CD4-positive, alpha-beta memory T cell (primary cell): ENCODE measurements at regions not wholly inside any gene's neighbourhood (a gene's known extent, or its start where the extent isn't known, plus 50 kb on each side); places are given as distances from the start of the nearest gene placed in this dataset.
"Not testable (repeated sequence)": the region's sequence is repeated elsewhere in the genome, so short reads cannot be mapped to it uniquely, and the experiment has no call there.

Experiments
- CTCF ChIA-PET: fragments of 350-600 bp; sonication (Branson Sonifier 250); formaldehyde crosslinking; loops from one replicate; lab custom pipeline; 2021; ENCODE audit warnings: inconsistent platforms; ENCODE audit not compliant: partially characterized antibody; lab: Charles Lee
- POLR2A ChIA-PET: fragments of 350-600 bp; sonication (Branson Sonifier 250); formaldehyde crosslinking; loops from one replicate; lab custom pipeline; 2021; ENCODE audit not compliant: partially characterized antibody; lab: Charles Lee
- DNase-seq, 5 donors: peaks; one replicate each; pipeline versions ENCODE4 v3.0.0 to v3.0.0-alpha.2; 2020 to 2022; ENCODE audit warnings: mixed read lengths in 1 of 5
- H3K27ac ChIP-seq: one replicate; pipeline ENCODE4 v1.7.0; 2013; ENCODE audit warnings: low read depth, low read length
- H3K27me3 ChIP-seq: 2 replicates; pipeline ENCODE4 v1.7.0; 2013; ENCODE audit warnings: mild to moderate bottlenecking, low read length, moderate library complexity; ENCODE audit not compliant: insufficient read depth
- H3K36me3 ChIP-seq: 2 replicates; pipeline ENCODE4 v1.7.0; 2013; ENCODE audit warnings: mild to moderate bottlenecking, low read length, moderate library complexity; ENCODE audit not compliant: insufficient read depth
- H3K4me1 ChIP-seq: 2 replicates; pipeline ENCODE4 v1.7.0; 2013; ENCODE audit warnings: mild to moderate bottlenecking, low read length, moderate library complexity; ENCODE audit not compliant: insufficient read depth
- H3K4me3 ChIP-seq, 2 donors: one replicate each; pipeline ENCODE4 v1.7.0; 2013; ENCODE audit warnings: low read length in 2 of 2, mild to moderate bottlenecking in 1 of 2
- H3K9me3 ChIP-seq, 2 donors: one replicate each; pipeline ENCODE4 v1.7.0; 2013; ENCODE audit warnings: low read length in 2 of 2, control low read depth in 1 of 2; ENCODE audit not compliant: control insufficient read depth in 1 of 2
- H3K27ac Mint-ChIP-seq, 7 donors: one replicate each; pipeline ENCODE4 v1.8.0; 2020 to 2021; ENCODE audit warnings: mixed read lengths in 7 of 7, mild to moderate bottlenecking in 6 of 7, inconsistent platforms in 3 of 7, moderate library complexity in 3 of 7
- H3K27me3 Mint-ChIP-seq, 2 donors: one replicate each; pipeline ENCODE4 v1.8.0; 2020 to 2021; ENCODE audit warnings: mixed read lengths in 2 of 2
- H3K36me3 Mint-ChIP-seq, 2 donors: one replicate each; pipeline ENCODE4 v1.8.0; 2020 to 2021; ENCODE audit warnings: mixed read lengths in 2 of 2, inconsistent platforms in 1 of 2, mild to moderate bottlenecking in 1 of 2
- H3K4me1 Mint-ChIP-seq, 4 donors: one replicate each; pipeline ENCODE4 v1.8.0; 2020 to 2021; ENCODE audit warnings: mixed read lengths in 4 of 4, mild to moderate bottlenecking in 1 of 4
- H3K4me3 Mint-ChIP-seq, 8 donors: one replicate each; pipeline ENCODE4 v1.8.0; 2020 to 2021; ENCODE audit warnings: mixed read lengths in 8 of 8, mild to moderate bottlenecking in 7 of 8, moderate library complexity in 6 of 8, inconsistent platforms in 3 of 8
- H3K9me3 Mint-ChIP-seq, 8 donors: one replicate each; pipeline ENCODE4 v1.8.0; 2020 to 2021; ENCODE audit warnings: mixed read lengths in 8 of 8, mild to moderate bottlenecking in 5 of 8, inconsistent platforms in 3 of 8, moderate library complexity in 1 of 8
- intact Hi-C: fragments of 100-400 bp; cut with micrococcal nuclease; formaldehyde crosslinking; loops from one replicate; pipeline ENCODE4 v1.15.1; 2023

DNA sequence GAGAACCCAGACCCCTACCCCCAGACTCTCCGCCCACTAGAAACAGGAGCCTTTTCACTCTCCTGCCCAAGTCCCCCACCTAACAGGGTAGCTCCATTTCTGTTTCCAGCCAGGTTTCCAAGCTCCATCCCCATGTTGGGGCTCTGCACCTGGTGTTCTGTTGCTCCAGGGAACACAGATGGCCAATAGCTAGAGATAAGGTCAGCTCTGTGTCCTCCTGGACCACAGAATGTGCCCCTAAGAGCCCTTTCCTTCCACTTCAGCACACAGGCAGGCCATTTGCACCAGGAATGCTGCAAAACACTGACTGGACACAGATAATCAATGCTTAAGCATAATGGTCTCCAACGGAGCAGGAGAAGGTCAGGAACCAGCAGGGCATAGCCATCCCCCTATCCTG is 159.4 kb downstream of the QRSL1 start:
- Mint-ChIP-seq H3K9me3 (no peaks in the 10 kb centered on the region), H3K4me3 (no peak overlapping the region), H3K4me1 (no peaks in the 10 kb centered on the region), H3K27me3 (peaks cover 4 to 11% of the 10 kb centered on the region in 2 donors), H3K27ac (no peak overlapping the region), H3K36me3 (no peaks in the 10 kb centered on the region)
- DNase-seq = no peak
- intact Hi-C loops = no loop called here
- H3K27ac ChIP-seq = no peak overlapping the region
- ChIA-PET CTCF (no interaction called here), POLR2A (no interaction called here)
- H3K36me3 ChIP-seq = no peaks in the 10 kb centered on the region
- no peaks in the 10 kb centered on the region for H3K27me3 ChIP-seq
- no peaks in the 10 kb centered on the region for H3K9me3 ChIP-seq
- H3K4me3 ChIP-seq = no peak overlapping the region
- no peaks in the 10 kb centered on the region for H3K4me1 ChIP-seq

DNA sequence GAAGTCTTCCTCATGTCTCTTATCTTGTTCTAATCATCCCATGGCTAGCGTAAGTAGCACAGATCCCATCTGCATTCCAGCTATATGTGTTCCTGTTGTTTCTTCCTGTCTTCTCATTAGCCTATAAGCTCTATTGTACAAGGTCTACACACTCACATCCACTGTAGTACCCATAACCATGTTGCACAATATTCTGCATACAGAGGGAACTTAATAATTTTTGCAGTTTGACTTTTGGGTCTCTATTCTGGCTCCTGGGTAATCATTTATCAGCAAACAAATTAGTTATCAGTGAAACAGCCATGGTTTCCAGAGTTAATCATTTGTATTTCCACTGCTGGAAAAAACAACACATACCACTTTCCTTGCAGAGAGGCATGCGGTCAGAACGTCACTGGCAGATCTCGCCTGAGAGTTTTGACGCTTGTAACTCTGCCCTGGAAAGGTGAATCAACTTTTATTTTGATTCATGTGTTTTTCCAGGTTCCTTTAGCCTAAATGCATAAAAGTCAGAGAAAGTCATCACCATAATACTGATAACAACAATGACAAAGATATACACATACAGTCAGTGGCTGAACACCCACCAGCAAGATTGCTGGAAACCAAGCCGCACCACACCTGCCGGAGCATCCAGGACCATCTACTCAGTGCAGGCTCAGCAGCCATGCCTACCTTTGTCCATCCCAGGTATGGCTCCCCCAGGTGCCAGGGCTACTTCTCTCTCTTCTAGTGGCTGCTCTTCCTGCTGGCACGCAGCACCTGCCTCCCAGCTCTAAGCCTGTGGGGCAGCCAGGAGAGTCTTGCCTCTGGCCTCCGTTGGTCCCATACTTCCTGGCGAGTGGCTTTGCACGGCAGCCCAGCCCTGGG is 158.2 kb downstream of the QRSL1 start:
- Histone ChIP-seq H3K9me3 (no peaks in the 10 kb centered on the region), H3K27me3 (no peaks in the 10 kb centered on the region), H3K27ac (no peak overlapping the region), H3K4me1 (no peaks in the 10 kb centered on the region), H3K4me3 (no peak overlapping the region), H3K36me3 (no peaks in the 10 kb centered on the region)
- Mint-ChIP-seq H3K36me3 (no peaks in the 10 kb centered on the region), H3K27me3 (peaks cover 3 to 14% of the 10 kb centered on the region in 2 donors), H3K27ac (no peak overlapping the region), H3K4me3 (no peak overlapping the region), H3K4me1 (no peaks in the 10 kb centered on the region), H3K9me3 (peaks cover 0 to 3% (median 0%) of the 10 kb centered on the region in 8 donors)
- intact Hi-C loops = no loop called here
- DNase-seq = no peak
- CTCF ChIA-PET = no interaction called here
- POLR2A ChIA-PET = no interaction called here

DNA sequence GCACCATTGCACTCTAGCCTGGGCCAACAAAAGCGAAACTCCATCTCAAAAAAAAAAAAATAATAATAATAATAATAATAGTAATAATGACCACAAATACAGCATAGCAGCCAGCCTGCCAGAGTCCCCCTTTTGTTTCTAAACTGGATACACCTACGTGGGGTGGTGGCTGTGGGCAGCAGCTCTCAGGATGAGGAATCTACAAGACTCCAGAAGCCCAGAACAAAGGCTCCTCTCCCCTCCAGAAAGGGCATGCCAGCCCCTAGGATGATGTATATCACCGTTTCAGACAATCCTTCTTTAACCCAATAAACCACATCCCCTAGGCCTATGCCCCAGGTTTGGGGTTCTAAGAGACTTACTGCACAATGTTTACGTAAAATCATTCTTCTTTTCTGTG is 155.9 kb downstream of the QRSL1 start:
- H3K4me1 ChIP-seq = no peaks in the 10 kb centered on the region
- no peaks in the 10 kb centered on the region for H3K36me3 Mint-ChIP-seq
- H3K4me3 Mint-ChIP-seq = no peak overlapping the region
- no peak overlapping the region for H3K4me3 ChIP-seq
- DNase-seq = no peak
- no peak overlapping the region for H3K27ac ChIP-seq
- no peaks in the 10 kb centered on the region for H3K27me3 ChIP-seq
- no peaks in the 10 kb centered on the region for H3K9me3 ChIP-seq
- H3K27me3 Mint-ChIP-seq = peaks cover 4 to 18% of the 10 kb centered on the region in 2 donors
- intact Hi-C loops = no loop called here
- no peaks in the 10 kb centered on the region for H3K4me1 Mint-ChIP-seq
- no peak overlapping the region for H3K27ac Mint-ChIP-seq
- H3K36me3 ChIP-seq = no peaks in the 10 kb centered on the region
- peaks cover 0 to 11% (median 4%) of the 10 kb centered on the region in 8 donors for H3K9me3 Mint-ChIP-seq
- ChIA-PET POLR2A (no interaction called here), CTCF (no interaction called here)

DNA sequence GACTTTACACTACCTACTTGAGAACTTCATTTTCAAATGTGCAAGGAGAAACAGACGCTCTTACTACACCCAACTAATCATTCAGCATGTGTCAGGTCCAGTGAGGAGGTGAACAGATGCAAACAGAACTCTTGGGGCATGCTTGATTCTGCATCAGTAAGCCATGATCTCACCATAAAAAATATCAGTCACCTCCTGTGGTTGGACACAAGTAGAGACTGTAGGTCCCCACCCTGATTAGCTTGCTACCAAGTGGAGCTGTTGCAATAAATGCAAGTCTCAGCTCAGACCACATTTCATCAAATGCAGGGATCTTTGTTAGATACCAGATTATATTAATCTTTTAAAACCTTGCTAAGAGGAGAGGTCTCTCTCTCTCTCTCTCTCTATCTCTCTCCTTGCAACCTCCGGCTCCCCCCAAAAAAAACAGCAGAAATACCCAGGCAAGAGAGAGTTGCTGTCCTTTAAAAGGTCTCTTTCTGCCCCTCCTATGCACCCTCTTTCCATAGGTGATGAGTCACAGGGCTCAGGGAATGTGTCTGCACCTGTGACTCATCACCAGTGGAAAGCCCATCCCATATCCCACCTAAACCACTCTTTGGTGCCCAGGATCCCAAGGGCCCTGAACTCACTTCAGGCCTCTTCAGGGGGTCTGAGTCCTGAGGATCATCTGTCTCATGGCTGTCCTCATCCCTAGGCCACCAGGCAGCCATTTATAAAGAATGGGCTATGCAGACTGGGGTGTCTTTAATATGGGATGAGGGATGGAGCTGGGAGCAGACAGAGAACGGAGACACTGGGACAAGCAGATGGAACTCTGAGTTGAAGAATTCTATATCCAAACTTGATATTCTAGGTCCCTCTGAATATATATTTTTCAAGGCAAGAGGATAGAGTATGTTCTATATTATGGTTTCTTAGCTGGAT is 154.5 kb downstream of the QRSL1 start:
- Histone ChIP-seq H3K4me1 (no peaks in the 10 kb centered on the region), H3K9me3 (no peaks in the 10 kb centered on the region), H3K4me3 (no peak overlapping the region), H3K36me3 (no peaks in the 10 kb centered on the region), H3K27ac (no peak overlapping the region), H3K27me3 (no peaks in the 10 kb centered on the region)
- Mint-ChIP-seq H3K9me3 (peaks cover 0 to 23% (median 12%) of the 10 kb centered on the region in 8 donors), H3K36me3 (no peaks in the 10 kb centered on the region), H3K4me3 (no peak overlapping the region), H3K27ac (no peak overlapping the region), H3K4me1 (no peaks in the 10 kb centered on the region), H3K27me3 (peaks cover 4 to 22% of the 10 kb centered on the region in 2 donors)
- no peak for DNase-seq
- POLR2A ChIA-PET = no interaction called here
- CTCF ChIA-PET = no interaction called here
- intact Hi-C loops = no loop called here

DNA sequence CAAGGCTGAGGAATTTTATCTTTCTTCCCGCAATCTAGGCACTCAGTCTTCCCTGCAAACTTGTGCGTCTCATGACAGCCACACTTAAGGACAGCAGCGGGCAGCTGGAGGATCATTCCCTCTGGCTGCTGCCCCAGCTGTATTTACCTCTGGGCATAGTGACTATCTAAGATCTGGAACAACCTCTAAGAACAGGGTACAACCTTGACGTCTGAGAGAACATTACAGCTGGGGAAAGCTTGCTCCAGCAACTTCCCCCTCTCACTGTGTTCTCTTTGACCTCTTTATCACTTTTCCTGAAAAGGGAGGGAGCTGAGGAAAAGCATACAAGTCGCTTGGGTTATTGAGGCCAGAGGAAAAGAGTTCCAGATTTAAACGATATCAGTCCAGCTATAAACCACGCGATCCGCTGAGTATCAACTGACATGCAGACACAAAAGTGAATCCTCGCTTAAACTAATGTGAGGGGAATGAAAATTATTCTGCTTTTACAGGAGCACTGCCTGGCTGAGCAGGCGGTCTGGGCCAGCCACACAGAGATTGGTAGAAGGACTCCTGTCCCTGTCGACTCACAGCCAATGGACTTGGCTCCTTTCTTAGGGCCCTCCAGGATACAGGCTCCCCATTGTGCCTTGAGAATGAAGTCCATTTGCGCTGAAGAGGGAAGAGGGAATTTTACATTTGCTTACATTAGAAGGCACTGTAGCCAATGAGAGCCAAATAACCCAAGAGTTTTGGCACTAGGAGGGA is 153.3 kb downstream of the QRSL1 start:
- no peaks in the 10 kb centered on the region for H3K4me1 ChIP-seq
- H3K4me3 ChIP-seq = no peak overlapping the region
- ChIA-PET CTCF (no interaction called here), POLR2A (no interaction called here)
- intact Hi-C loops = no loop called here
- H3K4me3 Mint-ChIP-seq = no peak overlapping the region
- H3K27ac ChIP-seq = no peak overlapping the region
- H3K36me3 Mint-ChIP-seq = no peaks in the 10 kb centered on the region
- H3K9me3 Mint-ChIP-seq = peaks cover 0 to 24% (median 15%) of the 10 kb centered on the region in 8 donors
- no peaks in the 10 kb centered on the region for H3K36me3 ChIP-seq
- H3K27me3 Mint-ChIP-seq = peaks cover 5 to 25% of the 10 kb centered on the region in 2 donors
- DNase-seq = no peak
- H3K27me3 ChIP-seq = no peaks in the 10 kb centered on the region
- H3K27ac Mint-ChIP-seq = no peak overlapping the region
- H3K4me1 Mint-ChIP-seq = no peaks in the 10 kb centered on the region
- H3K9me3 ChIP-seq = no peaks in the 10 kb centered on the region

DNA sequence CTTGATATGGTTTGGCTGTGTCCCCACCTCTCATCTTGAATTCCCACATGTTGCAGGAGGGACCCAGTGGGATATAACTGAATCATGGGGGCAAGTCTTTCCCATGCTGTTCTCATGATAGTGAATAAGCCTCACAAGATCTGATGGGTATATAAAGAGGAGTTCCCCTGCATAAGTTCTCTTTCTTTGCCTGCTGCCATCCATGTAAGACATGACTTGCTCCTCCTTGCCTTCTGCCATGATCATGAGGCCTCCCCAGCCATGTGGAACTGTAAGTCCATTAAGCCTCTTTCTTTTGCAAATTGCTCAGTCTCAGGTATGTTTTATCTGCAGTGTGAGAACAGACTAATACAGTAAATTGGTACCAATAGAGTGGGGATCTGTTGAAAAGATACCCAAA is 150.2 kb downstream of the QRSL1 start:
- intact Hi-C loops, DNase-seq, H3K27ac Mint-ChIP-seq, H3K9me3 ChIP-seq, POLR2A ChIA-PET, H3K4me1 ChIP-seq, H3K4me3 ChIP-seq, H3K27me3 ChIP-seq, H3K36me3 Mint-ChIP-seq, H3K27ac ChIP-seq, H3K36me3 ChIP-seq, H3K4me1 Mint-ChIP-seq, H3K4me3 Mint-ChIP-seq, CTCF ChIA-PET: not testable (repeated sequence)
- Mint-ChIP-seq H3K9me3 (peaks cover 0 to 24% (median 15%) of the 10 kb centered on the region in 8 donors), H3K27me3 (peaks cover 11 to 25% of the 10 kb centered on the region in 2 donors)

DNA sequence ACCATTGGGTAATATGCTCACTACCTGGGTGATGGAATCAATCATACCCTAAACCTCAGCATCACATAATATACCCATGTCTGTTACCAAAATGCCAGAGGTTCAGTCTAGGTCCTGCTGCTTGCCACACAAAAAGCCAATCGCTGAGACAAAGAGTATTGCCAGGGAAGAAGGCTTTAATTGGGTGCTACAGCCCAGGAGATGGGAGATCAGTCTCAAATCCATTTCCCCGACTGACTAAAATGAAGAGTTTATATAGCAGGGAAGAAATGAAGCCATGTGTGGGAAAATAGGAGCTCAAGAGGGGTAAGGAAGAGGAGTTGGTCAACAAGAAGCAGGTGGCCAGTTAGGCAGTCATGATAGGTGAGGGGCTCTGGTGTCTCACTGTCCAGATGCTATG is 149.6 kb downstream of the QRSL1 start:
- Mint-ChIP-seq H3K4me1 (no peaks in the 10 kb centered on the region), H3K9me3 (peaks cover 0 to 24% (median 15%) of the 10 kb centered on the region in 8 donors), H3K4me3 (no peak overlapping the region), H3K27me3 (peaks cover 11 to 25% of the 10 kb centered on the region in 2 donors), H3K36me3 (no peaks in the 10 kb centered on the region), H3K27ac (no peak overlapping the region)
- CTCF ChIA-PET = no interaction called here
- Histone ChIP-seq H3K4me1 (no peaks in the 10 kb centered on the region), H3K4me3 (no peak overlapping the region), H3K27ac (no peak overlapping the region), H3K36me3 (no peaks in the 10 kb centered on the region), H3K27me3 (no peaks in the 10 kb centered on the region), H3K9me3 (no peaks in the 10 kb centered on the region)
- POLR2A ChIA-PET = no interaction called here
- DNase-seq = no peak
- intact Hi-C loops = no loop called here
